GM12873 (cell line): ENCODE measurements at regions not wholly inside any gene's neighbourhood (a gene's known extent, or its start where the extent isn't known, plus 50 kb on each side); places are given as distances from the start of the nearest gene placed in this dataset.

Experiments
- TF ChIP-seq, protein P1 (sequence below): IDR thresholded peaks from 2 replicates; pipeline ENCODE4 v1.5.1; 2012; ENCODE audit warnings: low read depth, mild to moderate bottlenecking, moderate library complexity, low read length, control low read depth; ENCODE audit not compliant: insufficient read depth; ENCODE audit errors: missing control alignments

GRCh38 chr6:27129095-27129815 is 118.2 kb upstream of the PRSS16 start:
- TF ChIP-seq, protein P1, sequence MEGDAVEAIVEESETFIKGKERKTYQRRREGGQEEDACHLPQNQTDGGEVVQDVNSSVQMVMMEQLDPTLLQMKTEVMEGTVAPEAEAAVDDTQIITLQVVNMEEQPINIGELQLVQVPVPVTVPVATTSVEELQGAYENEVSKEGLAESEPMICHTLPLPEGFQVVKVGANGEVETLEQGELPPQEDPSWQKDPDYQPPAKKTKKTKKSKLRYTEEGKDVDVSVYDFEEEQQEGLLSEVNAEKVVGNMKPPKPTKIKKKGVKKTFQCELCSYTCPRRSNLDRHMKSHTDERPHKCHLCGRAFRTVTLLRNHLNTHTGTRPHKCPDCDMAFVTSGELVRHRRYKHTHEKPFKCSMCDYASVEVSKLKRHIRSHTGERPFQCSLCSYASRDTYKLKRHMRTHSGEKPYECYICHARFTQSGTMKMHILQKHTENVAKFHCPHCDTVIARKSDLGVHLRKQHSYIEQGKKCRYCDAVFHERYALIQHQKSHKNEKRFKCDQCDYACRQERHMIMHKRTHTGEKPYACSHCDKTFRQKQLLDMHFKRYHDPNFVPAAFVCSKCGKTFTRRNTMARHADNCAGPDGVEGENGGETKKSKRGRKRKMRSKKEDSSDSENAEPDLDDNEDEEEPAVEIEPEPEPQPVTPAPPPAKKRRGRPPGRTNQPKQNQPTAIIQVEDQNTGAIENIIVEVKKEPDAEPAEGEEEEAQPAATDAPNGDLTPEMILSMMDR = no peak

DNA sequence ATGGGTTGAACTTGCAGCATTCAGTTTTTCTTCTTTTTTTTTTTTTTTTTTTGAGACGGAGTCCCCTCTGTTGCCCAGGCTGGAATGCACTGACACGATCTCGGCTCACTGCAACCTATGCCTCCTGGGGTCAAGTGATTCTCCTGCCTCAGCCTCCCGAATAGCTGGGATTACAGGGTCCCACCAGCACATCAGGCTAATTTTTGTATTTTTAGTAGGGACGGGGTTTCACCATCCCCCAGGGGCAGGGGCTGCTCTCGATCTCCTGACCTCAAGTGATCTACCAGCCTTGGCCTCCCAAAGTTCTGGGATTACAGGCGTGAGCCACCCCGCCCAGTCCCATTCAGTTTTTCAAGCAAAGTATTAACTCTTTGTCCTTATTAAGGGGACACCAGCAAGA is 117.6 kb upstream of the PRSS16 start:
- TF ChIP-seq, protein P1 = no peak

GRCh38 chr6:27130668-27131428 is 116.7 kb upstream of the PRSS16 start:
- TF ChIP-seq, protein P1 = no peak

- TF ChIP-seq, protein P1 = no peak
These were observed 114.8 kb upstream of the PRSS16 start for GRCh38 chr6:27132532-27133280.

DNA sequence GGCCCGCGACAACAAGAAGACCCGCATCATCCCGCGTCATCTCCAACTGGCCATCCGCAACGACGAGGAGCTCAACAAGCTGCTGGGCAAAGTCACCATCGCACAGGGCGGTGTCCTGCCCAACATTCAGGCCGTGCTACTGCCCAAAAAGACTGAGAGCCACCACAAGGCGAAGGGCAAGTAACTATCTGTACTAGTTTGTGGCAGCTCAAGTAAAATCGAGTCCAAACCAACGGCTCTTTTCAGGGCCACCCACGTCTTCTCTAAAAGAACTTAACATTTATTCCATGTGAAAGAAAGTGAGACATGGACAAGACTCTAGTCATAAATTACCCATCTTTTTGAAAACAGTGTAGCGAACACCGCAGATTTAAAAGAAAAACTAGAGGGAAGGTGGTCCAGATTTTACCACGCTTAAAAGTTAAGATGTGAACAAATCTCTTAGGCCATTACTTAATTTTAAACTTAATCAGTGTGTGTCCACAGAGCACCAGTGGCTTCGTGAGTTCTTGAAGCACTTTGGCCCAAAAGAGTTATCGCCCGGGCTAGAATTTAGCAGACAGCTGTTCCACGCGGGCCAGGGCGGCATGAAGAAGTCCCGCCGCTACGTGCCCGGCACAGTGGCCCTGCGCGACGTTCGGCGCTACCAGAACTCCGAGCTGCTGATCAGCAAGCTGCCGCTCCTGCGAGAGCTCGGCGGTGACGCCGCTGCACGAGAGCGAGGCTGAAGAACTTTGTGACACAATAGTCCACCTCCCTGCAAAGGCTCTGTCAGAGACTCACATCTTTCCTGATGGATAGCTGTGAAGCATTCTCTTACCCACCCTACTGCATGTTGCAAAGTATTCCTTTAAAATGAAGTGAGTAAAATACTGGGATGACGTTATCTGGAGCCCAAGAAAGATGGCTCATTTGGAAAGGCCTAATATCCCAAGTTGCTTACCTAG is 113.9 kb upstream of the PRSS16 start:
- TF ChIP-seq, protein P1 = no peak

- TF ChIP-seq, protein P1 = no peak
These were observed 112.3 kb upstream of the PRSS16 start for GRCh38 chr6:27135087-27135657.
